PC-9 (cell line): ENCODE measurements at regions not wholly inside any gene's neighbourhood (a gene's known extent, or its start where the extent isn't known, plus 50 kb on each side); places are given as distances from the start of the nearest gene placed in this dataset.

Source experiments
- EZH2 ChIP-seq: fragments of 200-600 bp; sonication (generic); IDR thresholded peaks from 2 replicates; pipeline ENCODE4 v1.8.0; 2017; ENCODE audit warnings: antibody characterized with exemption, low read depth
- TF ChIP-seq, protein P1 (sequence below): fragments of 200-600 bp; sonication (generic); conservative IDR thresholded peaks from 2 replicates; pipeline ENCODE4 v1.6.1; 2017; ENCODE audit warnings: mixed run types, antibody characterized with exemption, mild to moderate bottlenecking, moderate library complexity

DNA sequence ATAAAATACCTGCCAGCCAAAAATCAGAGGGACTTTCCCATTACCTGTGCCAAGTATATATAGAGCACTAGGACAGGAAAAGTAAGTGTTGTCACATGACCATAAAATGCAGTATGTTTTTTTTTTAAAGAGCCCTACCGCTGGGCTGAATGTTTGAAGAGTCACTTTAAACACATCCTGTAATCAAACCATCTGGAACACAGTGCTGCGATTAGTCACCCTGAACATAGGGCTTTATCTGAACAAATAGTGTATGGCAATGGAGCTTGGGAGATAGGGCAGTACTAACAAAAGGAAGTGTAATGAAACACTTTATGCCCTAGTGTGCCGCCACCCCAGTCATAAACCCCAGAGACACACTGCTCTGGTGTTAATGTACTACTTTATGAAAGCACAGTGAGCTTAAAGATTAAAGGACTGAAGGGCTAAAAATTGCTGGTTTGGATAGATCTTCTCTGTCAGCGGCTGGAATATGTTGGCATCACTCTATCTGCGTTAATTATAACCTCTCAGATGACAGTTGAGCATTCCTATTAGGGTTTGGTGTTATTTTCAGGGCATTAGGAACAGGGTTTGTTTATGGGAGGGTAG lies 90.4 kb downstream of the ZNF608 start:
- TF ChIP-seq, protein P1, sequence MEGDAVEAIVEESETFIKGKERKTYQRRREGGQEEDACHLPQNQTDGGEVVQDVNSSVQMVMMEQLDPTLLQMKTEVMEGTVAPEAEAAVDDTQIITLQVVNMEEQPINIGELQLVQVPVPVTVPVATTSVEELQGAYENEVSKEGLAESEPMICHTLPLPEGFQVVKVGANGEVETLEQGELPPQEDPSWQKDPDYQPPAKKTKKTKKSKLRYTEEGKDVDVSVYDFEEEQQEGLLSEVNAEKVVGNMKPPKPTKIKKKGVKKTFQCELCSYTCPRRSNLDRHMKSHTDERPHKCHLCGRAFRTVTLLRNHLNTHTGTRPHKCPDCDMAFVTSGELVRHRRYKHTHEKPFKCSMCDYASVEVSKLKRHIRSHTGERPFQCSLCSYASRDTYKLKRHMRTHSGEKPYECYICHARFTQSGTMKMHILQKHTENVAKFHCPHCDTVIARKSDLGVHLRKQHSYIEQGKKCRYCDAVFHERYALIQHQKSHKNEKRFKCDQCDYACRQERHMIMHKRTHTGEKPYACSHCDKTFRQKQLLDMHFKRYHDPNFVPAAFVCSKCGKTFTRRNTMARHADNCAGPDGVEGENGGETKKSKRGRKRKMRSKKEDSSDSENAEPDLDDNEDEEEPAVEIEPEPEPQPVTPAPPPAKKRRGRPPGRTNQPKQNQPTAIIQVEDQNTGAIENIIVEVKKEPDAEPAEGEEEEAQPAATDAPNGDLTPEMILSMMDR: no peak
- no peak for TF ChIP-seq EZH2
